Vagina (tissue), 2 donors: ENCODE measurements at regions not wholly inside any gene's neighbourhood (a gene's known extent, or its start where the extent isn't known, plus 50 kb on each side); places are given as distances from the start of the nearest gene placed in this dataset.

ENCODE experiments used
- POLR2AphosphoS5 ChIP-seq, 2 donors: sonication (generic); formaldehyde crosslinking; IDR thresholded peaks; one replicate each; pipeline ENCODE4 v1.9.0; 2017; ENCODE audit warnings: antibody characterized with exemption in 2 of 2, mild to moderate bottlenecking in 2 of 2, low read depth in 1 of 2; ENCODE audit not compliant: insufficient read depth in 1 of 2
- TF ChIP-seq, protein P1 (sequence below), 3 experiments: fragments of 450-650 bp in 2 of 3; fragments of 200-600 bp in 1 of 3; sonication (generic) in 1 of 3; IDR thresholded peaks; one replicate each; pipeline ENCODE4 v1.5.1; 2017 to 2019; ENCODE audit warnings: antibody characterized with exemption in 3 of 3, mild to moderate bottlenecking in 2 of 3, moderate library complexity in 2 of 3

DNA sequence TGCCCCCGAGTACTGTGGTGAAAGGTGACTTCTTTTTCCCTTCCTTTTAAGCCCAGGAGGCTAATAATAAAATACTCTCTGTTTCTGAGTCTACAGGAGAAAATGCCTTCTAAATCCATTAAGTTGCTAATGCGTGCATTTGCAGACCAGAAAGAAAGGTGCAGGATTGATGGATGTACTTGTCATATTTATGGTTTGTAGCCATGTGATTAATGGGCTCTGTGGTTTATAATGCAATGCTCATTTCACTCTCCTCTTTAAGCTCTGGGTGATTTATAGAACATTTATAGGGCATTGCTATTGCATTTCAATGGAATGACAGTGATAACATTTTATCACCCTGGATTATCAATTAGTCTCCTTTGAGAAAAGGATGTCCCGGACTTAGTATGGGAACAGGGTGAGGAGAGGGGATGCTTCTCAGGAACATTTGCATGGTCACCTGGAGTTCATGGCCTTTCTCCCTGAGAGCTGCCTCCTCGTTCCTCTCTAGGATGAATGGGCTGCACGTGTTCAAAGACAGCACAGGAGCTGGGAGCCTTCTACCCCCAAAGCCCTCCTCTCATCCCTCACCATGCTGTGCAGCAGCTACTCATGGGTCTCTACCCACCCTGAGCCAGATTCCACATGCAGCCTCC, 82.8 kb upstream of the HMGXB4 start:
- TF ChIP-seq POLR2AphosphoS5 (IDR thresholded peaks at IDR 0.05; ENCODE audit: insufficient read depth in 1 of 2, low read depth in 1 of 2): no peak
- TF ChIP-seq, protein P1, sequence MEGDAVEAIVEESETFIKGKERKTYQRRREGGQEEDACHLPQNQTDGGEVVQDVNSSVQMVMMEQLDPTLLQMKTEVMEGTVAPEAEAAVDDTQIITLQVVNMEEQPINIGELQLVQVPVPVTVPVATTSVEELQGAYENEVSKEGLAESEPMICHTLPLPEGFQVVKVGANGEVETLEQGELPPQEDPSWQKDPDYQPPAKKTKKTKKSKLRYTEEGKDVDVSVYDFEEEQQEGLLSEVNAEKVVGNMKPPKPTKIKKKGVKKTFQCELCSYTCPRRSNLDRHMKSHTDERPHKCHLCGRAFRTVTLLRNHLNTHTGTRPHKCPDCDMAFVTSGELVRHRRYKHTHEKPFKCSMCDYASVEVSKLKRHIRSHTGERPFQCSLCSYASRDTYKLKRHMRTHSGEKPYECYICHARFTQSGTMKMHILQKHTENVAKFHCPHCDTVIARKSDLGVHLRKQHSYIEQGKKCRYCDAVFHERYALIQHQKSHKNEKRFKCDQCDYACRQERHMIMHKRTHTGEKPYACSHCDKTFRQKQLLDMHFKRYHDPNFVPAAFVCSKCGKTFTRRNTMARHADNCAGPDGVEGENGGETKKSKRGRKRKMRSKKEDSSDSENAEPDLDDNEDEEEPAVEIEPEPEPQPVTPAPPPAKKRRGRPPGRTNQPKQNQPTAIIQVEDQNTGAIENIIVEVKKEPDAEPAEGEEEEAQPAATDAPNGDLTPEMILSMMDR (IDR thresholded peaks at IDR 0.05): no peak
